ENCODE measurements at regions not wholly inside any gene's neighbourhood (a gene's known extent, or its start where the extent isn't known, plus 50 kb on each side); places are given as distances from the start of the nearest gene placed in this dataset.

- Histone ChIP-seq H3K4me1 (ENCODE audit: control insufficient read depth, insufficient read depth, low read length) (0 out of 2 replicates have a peak, but pooled peaks cover 2% of the 10 kb centered on the region), H3K9me3 (ENCODE audit: control insufficient read depth, insufficient read depth, low read depth, low read length) (no peaks in the 10 kb centered on the region), H3K27ac (ENCODE audit: extremely low read depth, low read depth, low read length) (no peak overlapping the region), H3K4me3 (ENCODE audit: low read depth, low read length) (no peak overlapping the region), H3K36me3 (ENCODE audit: control insufficient read depth in 2 of 2, insufficient read depth in 1 of 2, low read length in 2 of 2) (no peaks in the 10 kb centered on the region)
- no peak for TF ChIP-seq SCRT2 (tag by site-specific recombination; IDR thresholded peaks at IDR 0.05)
- TF ChIP-seq ZNF324 (tag by site-specific recombination; IDR thresholded peaks at IDR 0.05) = no peak
- TF ChIP-seq OVOL3 (tag by site-specific recombination; IDR thresholded peaks at IDR 0.05) = no peak
- no peak for TF ChIP-seq ZNF362 (tag by site-specific recombination; IDR thresholded peaks at IDR 0.05)
- no peak for TF ChIP-seq EGR2 (tag by site-specific recombination; IDR thresholded peaks at IDR 0.05; ENCODE audit: low read depth)
- no peak for TF ChIP-seq ZBTB11 (tag by site-specific recombination; conservative IDR thresholded peaks at IDR 0.05; ENCODE audit: low read depth)
- TF ChIP-seq ZNF175 (tag by site-specific recombination; IDR thresholded peaks at IDR 0.05) = no peak
- TF ChIP-seq CTCF (tag by site-specific recombination; IDR thresholded peaks at IDR 0.05) = no peak
- no peak for TF ChIP-seq ZNF16 (tag by site-specific recombination; IDR thresholded peaks at IDR 0.05; ENCODE audit: low read depth)
- TF ChIP-seq MYNN (tag by site-specific recombination; IDR thresholded peaks at IDR 0.05; ENCODE audit: borderline replicate concordance) = no peak
- no peak for TF ChIP-seq ZFP3 (tag by site-specific recombination; IDR thresholded peaks at IDR 0.05; ENCODE audit: low read depth)
- no peak for TF ChIP-seq ZNF548 (tag by site-specific recombination; IDR thresholded peaks at IDR 0.05)
- no peak for TF ChIP-seq ZNF707 (tag by site-specific recombination; IDR thresholded peaks at IDR 0.05)
- TF ChIP-seq ZNF747 (tag by site-specific recombination; IDR thresholded peaks at IDR 0.05) = no peak
- no peak for TF ChIP-seq ZNF513 (tag by site-specific recombination; IDR thresholded peaks at IDR 0.05)
- TF ChIP-seq ZNF266 (tag by site-specific recombination; IDR thresholded peaks at IDR 0.05; ENCODE audit: low read depth) = no peak
- no peak for TF ChIP-seq ZNF510 (tag by site-specific recombination; IDR thresholded peaks at IDR 0.05; ENCODE audit: insufficient replicate concordance)
- TF ChIP-seq ZNF292 (tag by site-specific recombination; IDR thresholded peaks at IDR 0.05; ENCODE audit: borderline replicate concordance, low read depth) = no peak
- TF ChIP-seq ZNF133 (tag by site-specific recombination; IDR thresholded peaks at IDR 0.05) = no peak
- ChIA-PET CTCF (interaction anchor here (0.7 kb wide), 1 partner anchor 49 kb away, joined by 3 read pairs; no protein-coding TSS in a partner anchor), POLR2A (no interaction called here)
These were observed 855.1 kb upstream of the ACVR2A start for GRCh38 chr2:146989741-146990140.

Measured in HEK293 (cell line).